Endodermal cell (in vitro differentiated cells): ENCODE measurements at regions not wholly inside any gene's neighbourhood (a gene's known extent, or its start where the extent isn't known, plus 50 kb on each side); places are given as distances from the start of the nearest gene placed in this dataset.

Source experiments
- DNase-seq: peaks from one replicate; pipeline ENCODE4 v3.0.0-alpha.2; 2017
- H3K27ac ChIP-seq: 2 replicates; pipeline ENCODE4 v1.5.1; 2013; ENCODE audit warnings: mild to moderate bottlenecking, low read depth, low read length, moderate library complexity
- H3K27me3 ChIP-seq: 2 replicates; pipeline ENCODE4 v1.6.1; 2013; ENCODE audit warnings: mild to moderate bottlenecking, low read length, moderate library complexity; ENCODE audit not compliant: insufficient read depth, control insufficient read depth, poor library complexity, severe bottlenecking
- H3K36me3 ChIP-seq: 2 replicates; pipeline ENCODE4 v1.7.0; 2013; ENCODE audit warnings: mild to moderate bottlenecking, low read length, moderate library complexity; ENCODE audit not compliant: control insufficient read depth, insufficient read depth
- H3K4me1 ChIP-seq: one replicate; pipeline ENCODE4 v1.7.0; 2013; ENCODE audit warnings: low read length; ENCODE audit not compliant: control insufficient read depth, insufficient read depth
- H3K4me3 ChIP-seq: 2 replicates; pipeline ENCODE4 v1.5.1; 2013; ENCODE audit warnings: mild to moderate bottlenecking, low read length, moderate library complexity
- H3K9ac ChIP-seq: 2 replicates; pipeline ENCODE4 v1.6.1; 2013; ENCODE audit warnings: mild to moderate bottlenecking, low read length, moderate library complexity; ENCODE audit not compliant: poor library complexity, severe bottlenecking; ENCODE audit errors: extremely low read depth
- H3K9me3 ChIP-seq: 2 replicates; pipeline ENCODE4 v1.6.1; 2013; ENCODE audit warnings: mild to moderate bottlenecking, low read length, moderate library complexity; ENCODE audit not compliant: control insufficient read depth
- H3K27ac Mint-ChIP-seq: 2 replicates; pipeline ENCODE4 v1.8.0; 2020; ENCODE audit warnings: mixed read lengths
- H3K27me3 Mint-ChIP-seq: 2 replicates; pipeline ENCODE4 v1.8.0; 2021; ENCODE audit warnings: mild to moderate bottlenecking, mixed read lengths; ENCODE audit not compliant: insufficient read depth
- H3K36me3 Mint-ChIP-seq: 2 replicates; pipeline ENCODE4 v1.8.0; 2020; ENCODE audit warnings: low read depth, mixed read lengths
- H3K4me1 Mint-ChIP-seq: 2 replicates; pipeline ENCODE4 v1.8.0; 2020; ENCODE audit warnings: mixed read lengths
- H3K4me3 Mint-ChIP-seq: 2 replicates; pipeline ENCODE4 v1.8.0; 2020; ENCODE audit warnings: mild to moderate bottlenecking, moderate library complexity, mixed read lengths
- H3K9me3 Mint-ChIP-seq: 2 replicates; pipeline ENCODE4 v1.8.0; 2020; ENCODE audit warnings: mild to moderate bottlenecking, mixed read lengths
- CTCF ChIP-seq: fragments of 200-600 bp; sonication (generic); conservative IDR thresholded peaks from 2 replicates; pipeline ENCODE4 v1.5.0; 2021; ENCODE audit warnings: antibody characterized with exemption, mild to moderate bottlenecking
- WGBS, 2 experiments: methylation state at CpG; one replicate each; pipeline versions ENCODE4 v1.1.5 to v1.1.7; 2013; ENCODE audit warnings: missing lambda C conversion rate in 2 of 2, mixed read lengths in 1 of 2; ENCODE audit not compliant: insufficient coverage in 1 of 2, insufficient read length in 1 of 2; 5-methylcytosine and 5-hydroxymethylcytosine counted together

- no peak overlapping the region for H3K27ac Mint-ChIP-seq
- WGBS, 2 experiments: 94 to 100% methylated on average over 1 to 7 of the region's 7 CpGs
- H3K4me3 Mint-ChIP-seq: no peak overlapping the region
Measured at GRCh38 chr4:181465826-181466225, 777.4 kb upstream of the TENM3 start.

GRCh38 chr4:181468451-181468850 lies 774.8 kb upstream of the TENM3 start:
- Mint-ChIP-seq H3K27ac (no peak overlapping the region), H3K27me3 (no peaks in the 10 kb centered on the region), H3K4me1 (no peaks in the 10 kb centered on the region), H3K36me3 (no peaks in the 10 kb centered on the region), H3K4me3 (no peak overlapping the region), H3K9me3 (no peaks in the 10 kb centered on the region)
- WGBS, 2 experiments: 88 to 90% methylated on average over 6 of the region's 6 CpGs
- Histone ChIP-seq H3K4me3 (no peak overlapping the region), H3K9ac (no peak overlapping the region), H3K36me3 (no peaks in the 10 kb centered on the region), H3K4me1 (no peaks in the 10 kb centered on the region), H3K27me3 (no peaks in the 10 kb centered on the region), H3K9me3 (no peaks in the 10 kb centered on the region), H3K27ac (no peak overlapping the region)
- DNase-seq: no peak
- no peak for TF ChIP-seq CTCF

More at GRCh38 chr4:181465826-181466225, 777.4 kb upstream of the TENM3 start:
- no peak for DNase-seq
- Histone ChIP-seq H3K9ac (no peak overlapping the region), H3K4me3 (no peak overlapping the region), H3K27me3 (no peaks in the 10 kb centered on the region), H3K9me3 (no peaks in the 10 kb centered on the region), H3K27ac (no peak overlapping the region), H3K36me3 (no peaks in the 10 kb centered on the region), H3K4me1 (no peaks in the 10 kb centered on the region)
- no peaks in the 10 kb centered on the region for H3K36me3 Mint-ChIP-seq
- no peak for TF ChIP-seq CTCF
- no peaks in the 10 kb centered on the region for H3K27me3 Mint-ChIP-seq
- no peaks in the 10 kb centered on the region for H3K4me1 Mint-ChIP-seq
- no peaks in the 10 kb centered on the region for H3K9me3 Mint-ChIP-seq

GRCh38 chr4:181470306-181470705 lies 772.9 kb upstream of the TENM3 start:
- no peak for TF ChIP-seq CTCF
- no peak overlapping the region for H3K27ac ChIP-seq
- no peak overlapping the region for H3K9ac ChIP-seq
- H3K27me3 ChIP-seq: no peaks in the 10 kb centered on the region
- H3K9me3 ChIP-seq: no peaks in the 10 kb centered on the region
- H3K27ac Mint-ChIP-seq: no peak overlapping the region
- H3K36me3 Mint-ChIP-seq: no peaks in the 10 kb centered on the region
- H3K4me1 ChIP-seq: no peaks in the 10 kb centered on the region
- no peaks in the 10 kb centered on the region for H3K9me3 Mint-ChIP-seq
- WGBS, 2 experiments: 60 to 71% methylated on average over 3 to 5 of the region's 5 CpGs
- no peak overlapping the region for H3K4me3 Mint-ChIP-seq
- no peaks in the 10 kb centered on the region for H3K27me3 Mint-ChIP-seq
- no peak overlapping the region for H3K4me3 ChIP-seq
- peaks cover 1% of the 10 kb centered on the region for H3K4me1 Mint-ChIP-seq
- no peak for DNase-seq
- H3K36me3 ChIP-seq: no peaks in the 10 kb centered on the region
